HT1080 (cell line): ENCODE measurements at regions not wholly inside any gene's neighbourhood (a gene's known extent, or its start where the extent isn't known, plus 50 kb on each side); places are given as distances from the start of the nearest gene placed in this dataset.
"Not testable (repeated sequence)": the region's sequence is repeated elsewhere in the genome, so short reads cannot be mapped to it uniquely, and the experiment has no call there.

Source experiments
- DNase-seq: peaks from one replicate; pipeline ENCODE4 v3.0.0-alpha.2; 2015; ENCODE audit warnings: low read depth

DNA sequence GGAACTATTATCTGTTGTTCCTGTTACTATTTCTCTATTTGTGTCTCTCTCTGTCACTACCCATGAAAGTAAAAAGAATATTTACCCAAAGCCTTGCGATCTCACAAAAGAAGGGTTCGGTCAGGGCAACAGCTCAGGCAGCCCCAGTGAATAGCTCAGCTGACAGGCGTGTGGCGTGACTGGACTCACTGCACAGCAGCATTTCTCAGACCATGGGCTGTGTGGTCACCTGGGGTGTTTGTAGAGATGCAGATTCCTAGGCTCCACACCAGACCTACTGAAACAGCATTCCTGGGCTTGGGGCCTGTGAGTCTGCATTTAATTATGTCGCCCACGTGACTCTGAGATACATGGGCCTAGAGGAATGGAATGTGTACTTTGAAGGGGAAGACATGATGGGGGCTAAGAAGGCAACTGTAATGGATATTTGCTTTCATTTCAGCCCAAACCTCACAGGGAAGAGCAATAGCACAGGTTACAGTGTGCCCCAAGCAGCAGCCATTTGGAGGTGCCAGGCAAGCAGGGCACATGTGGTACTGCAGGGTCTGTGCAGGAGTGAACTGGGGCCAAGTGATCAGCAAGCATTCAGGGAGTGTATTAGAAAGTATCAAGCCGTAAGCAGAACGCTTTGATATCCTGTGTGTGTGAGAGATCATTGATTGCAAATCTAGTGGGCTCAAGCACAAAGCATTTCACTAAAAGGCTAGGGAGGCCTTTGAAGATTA lies 90.4 kb upstream of the RBMS1 start:
- no peak for DNase-seq

DNA sequence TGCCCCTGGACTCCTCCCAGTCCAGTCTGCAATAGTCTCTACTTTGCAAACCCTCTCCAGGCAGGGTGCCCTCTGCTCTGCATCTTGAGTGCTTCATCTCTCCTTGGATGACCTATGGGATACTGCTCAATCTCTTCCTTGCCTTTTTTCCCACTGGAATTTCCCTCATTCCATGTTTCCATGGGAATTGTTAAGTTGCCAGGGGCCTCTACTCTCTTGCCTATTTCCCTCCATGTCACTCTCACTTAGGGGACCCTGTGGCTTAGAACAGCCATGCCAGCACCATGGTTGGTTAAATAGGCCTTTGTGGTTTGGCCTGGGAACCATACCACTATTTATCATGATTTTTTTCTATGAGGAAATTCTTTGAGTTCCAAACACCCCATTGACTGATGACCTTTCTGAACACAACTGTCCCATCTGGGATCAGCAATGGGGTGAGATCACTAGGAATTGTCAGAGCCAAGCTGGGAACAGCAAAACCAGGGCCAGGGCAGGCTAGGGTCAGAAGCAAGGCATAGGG lies 91.4 kb upstream of the RBMS1 start:
- DNase-seq = no peak

DNA sequence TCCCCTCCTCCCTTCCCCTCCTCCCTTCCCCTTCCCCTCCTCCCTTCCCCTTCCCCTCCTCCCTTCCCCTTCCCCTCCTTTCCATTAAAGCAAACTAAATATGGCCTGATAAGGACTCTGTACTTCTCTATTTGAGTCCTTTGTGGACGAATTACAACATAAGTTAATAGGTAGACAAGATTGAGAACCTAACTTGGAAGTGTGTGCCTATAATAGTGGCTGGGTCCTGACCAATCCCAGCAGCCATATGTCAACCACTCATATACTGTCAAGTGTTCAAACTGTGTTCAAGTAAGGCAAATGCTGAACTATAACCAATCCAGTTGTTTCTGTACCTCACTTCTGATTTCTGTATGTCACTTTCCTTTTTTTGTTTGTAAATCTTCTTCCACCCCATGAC lies 97.1 kb upstream of the RBMS1 start:
- DNase-seq = no peak

DNA sequence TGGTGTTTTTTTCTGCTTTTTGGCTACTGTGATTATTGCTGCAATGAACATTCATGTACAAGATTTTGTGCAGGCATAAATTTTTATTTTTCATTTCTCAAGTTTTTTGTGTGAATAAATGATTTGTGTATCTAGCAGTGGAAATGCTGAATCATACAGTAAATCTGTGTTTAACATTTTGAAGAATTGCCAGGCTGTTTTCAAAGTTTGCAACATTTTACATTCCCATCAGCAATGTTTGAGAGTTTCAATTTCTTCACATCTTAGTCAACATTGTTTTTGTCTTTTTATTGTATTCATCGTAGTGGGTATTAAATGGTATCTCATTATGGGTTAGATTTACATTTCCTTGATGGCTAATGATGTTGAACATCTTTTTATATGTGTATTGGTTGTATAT lies 98.8 kb upstream of the RBMS1 start:
- DNase-seq = no peak

DNA sequence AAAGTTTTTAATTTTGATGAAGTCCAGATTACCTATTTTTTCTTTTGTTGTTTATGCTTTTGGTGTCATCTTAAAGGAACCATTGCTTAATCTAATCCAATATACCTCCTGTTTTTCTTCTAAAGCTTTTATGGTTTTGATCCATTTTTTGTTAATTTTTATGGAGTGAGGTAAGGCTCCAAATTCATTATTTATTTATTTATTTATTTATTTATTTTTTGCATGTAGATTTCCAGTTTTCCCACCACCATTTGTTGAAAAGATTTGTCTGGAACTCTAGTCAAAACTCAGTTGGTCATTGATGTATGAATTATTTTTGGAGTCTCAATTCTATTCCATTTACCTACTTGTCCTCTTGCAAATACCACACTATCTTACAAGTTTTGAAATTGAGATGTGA lies 99.4 kb upstream of the RBMS1 start:
- no peak for DNase-seq

DNA sequence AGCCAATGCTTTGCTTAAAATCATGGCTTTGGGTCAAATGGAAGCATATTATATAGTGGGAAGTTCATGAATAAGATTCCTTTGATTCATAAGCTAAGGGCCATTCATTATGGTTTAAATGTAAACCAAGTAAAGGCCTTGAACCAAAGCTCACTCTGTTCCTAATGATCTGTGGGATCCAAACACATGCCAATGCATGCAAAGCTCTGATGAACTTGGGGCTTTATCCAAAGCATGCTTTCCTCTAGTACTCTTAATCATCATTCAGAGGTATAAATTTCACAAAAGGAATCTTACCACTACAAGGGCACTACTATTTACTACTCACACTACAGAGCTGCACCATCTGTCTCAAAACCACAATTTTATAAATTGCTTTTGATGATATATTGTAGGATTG lies 102.8 kb upstream of the RBMS1 start:
- DNase-seq = no peak

DNA sequence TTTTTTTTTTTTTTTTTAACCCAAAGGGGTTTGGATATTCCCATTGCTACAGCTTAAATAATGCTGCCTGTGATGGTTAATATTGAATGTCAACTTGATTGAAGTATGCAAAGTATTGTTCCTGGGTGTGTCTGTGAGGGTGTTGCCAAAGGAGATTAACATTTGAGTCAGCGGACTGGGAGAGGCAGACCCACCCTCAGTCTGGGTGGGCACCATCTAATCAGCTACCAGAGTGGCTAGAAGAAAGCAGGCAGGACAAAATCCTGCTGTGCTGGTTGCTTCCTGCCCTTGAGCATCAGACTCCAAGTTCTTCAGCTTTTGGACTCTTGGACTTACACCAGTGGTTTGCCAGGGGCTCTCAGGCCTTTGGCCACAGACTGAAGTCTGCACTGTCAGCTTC lies 106.8 kb upstream of the RBMS1 start:
- not testable (repeated sequence) for DNase-seq

DNA sequence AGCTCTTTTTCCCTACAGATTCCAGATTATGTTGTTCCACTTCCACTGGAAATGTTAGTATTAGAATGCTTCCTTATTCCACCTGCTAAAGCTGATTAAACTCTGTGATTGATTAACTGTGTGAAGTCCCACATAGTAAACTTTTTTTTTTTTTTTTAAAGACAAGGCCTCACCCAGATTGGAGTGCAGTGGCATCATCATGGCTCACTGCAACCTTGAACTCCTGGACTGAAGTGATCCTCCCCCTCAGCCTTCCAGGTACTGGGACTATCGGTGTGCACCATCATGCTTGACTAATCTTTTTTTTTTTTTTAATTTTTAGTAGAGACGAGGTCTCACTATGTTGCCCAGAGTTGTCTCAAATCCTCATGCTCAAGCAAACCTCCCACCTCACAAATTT lies 108.5 kb upstream of the RBMS1 start:
- no peak for DNase-seq

DNA sequence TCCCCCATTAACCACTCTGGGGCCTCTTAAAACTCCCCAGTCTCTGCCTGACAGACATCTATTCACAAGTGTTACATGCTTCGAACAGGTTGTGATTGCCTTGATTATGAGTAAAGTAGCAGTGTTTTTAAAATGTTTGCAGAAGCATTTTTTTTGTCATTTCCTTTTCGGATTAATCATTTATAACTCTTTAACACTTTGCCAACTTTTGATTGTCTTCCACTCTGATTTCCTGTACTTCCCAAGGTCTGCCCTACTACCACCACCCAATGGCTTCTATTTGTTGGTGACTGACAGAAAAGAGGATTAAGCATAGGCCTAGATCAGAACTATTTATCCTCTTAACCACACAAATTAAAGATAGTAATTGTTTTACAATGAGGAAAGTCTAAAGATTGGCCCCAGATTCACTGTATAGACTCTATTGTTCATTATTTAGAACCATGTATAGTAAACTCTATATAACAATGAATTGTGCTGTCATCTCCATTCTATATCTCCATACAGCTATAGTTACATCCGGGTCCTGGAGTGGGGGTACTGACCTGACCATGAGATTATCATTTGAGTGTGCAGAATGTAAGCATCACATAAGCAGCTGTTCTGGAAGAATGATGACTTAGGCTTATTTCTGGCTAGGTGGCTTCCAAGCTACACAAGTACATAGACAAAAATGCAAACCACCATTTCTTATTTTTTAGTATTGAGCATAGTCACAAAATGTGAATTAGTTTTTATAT lies 110.3 kb upstream of the RBMS1 start:
- no peak for DNase-seq

DNA sequence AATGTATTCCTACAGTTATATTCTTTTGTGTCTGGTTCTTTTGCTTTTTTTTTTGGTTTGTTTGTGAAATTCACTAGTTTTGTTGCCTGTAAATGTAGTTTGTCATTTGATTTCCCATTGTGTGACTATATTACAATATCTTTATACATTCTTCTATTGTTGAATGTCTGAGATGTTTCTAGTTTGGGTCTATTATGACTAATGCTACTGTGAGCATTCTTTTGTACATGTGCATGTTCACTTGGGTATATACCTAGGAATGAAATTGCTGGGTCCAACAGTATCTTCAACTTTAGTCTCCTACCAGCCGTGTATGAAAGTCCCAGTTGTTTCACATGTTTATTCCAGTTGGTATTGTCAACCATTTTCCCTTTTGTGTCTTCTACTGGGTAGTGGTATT lies 112.7 kb upstream of the RBMS1 start:
- no peak for DNase-seq

DNA sequence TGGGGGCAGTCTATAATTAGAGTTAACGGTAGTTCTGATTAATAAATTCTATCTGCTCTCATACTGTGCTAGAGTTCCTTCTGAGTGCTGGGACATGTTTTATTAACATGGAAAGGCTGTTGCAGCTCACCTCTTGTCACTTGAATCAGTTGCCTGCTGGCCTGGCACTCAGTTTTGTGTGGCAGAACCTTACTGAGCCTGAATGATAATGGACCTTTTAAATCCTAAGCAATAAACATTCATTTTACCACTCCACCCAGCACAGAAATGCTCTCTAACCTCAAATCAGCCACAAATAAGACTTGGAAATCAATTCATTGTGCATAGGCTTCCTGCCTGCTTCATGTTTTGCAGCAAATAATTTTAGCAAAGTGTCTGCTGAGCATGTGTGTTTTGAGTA lies 115.0 kb upstream of the RBMS1 start:
- DNase-seq = no peak

DNA sequence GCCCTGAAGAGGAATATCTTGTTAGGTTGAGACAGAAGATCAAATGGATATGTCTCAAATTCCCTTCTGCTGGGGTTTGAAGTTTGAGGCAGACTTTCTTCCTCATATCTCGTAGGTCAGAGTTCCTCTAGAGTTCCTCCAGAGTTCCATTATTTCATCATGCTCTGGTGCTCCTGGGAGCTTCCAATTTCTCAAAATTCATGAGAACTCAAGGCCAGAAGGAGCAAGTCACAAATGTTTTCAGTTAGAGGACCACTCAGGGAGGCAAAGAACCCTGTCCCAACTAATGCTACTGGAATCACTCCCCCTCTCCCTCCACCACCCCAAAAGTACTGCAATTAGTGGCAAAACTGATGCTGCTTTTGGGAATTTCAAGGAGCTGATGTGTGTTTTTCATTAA lies 115.7 kb upstream of the RBMS1 start:
- no peak for DNase-seq

DNA sequence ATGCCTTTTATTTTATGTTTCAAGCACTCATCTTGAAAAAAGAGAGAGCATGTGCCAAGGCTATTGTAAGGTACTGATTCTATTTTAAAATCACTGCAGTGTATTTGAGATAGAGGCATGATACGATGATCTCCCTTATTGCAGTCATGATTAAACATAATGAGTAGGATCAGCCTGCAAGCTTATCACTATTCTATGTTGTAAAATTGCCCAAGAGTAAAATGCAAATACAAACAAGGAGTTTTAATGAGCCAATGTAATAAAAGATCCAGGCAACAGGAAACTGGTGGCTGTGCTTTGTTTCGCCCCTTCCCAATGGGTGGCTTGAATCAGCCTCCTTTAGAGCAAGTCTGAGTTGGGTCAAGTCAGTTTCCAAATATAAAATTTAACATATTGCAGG lies 116.4 kb upstream of the RBMS1 start:
- no peak for DNase-seq

DNA sequence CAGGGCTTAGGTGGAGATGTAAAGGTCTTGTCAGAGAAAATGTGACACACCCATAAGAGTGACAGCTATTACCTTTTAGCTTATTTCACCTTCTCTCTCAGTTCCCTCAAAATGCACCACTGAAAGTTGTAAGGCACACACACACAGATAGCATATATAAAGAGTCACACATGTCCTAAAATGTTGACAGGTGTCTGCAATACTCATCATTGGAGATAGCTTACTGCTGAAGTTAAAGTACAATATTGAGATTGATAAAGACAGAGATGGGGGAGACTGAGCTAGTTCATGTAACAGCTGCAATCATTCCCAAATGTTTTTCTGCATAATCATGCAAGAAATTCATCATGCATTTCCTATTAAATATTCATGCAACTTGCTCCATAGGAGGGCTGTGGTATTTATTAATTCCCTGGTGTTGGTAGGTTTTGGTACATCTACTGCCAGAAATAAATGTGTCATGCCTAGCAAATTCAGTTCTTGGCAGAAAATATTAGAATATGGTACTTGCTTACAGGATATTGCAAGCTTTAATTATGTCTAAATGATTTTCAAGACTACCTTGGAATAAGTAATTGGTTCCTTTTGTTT lies 118.8 kb upstream of the RBMS1 start:
- no peak for DNase-seq

DNA sequence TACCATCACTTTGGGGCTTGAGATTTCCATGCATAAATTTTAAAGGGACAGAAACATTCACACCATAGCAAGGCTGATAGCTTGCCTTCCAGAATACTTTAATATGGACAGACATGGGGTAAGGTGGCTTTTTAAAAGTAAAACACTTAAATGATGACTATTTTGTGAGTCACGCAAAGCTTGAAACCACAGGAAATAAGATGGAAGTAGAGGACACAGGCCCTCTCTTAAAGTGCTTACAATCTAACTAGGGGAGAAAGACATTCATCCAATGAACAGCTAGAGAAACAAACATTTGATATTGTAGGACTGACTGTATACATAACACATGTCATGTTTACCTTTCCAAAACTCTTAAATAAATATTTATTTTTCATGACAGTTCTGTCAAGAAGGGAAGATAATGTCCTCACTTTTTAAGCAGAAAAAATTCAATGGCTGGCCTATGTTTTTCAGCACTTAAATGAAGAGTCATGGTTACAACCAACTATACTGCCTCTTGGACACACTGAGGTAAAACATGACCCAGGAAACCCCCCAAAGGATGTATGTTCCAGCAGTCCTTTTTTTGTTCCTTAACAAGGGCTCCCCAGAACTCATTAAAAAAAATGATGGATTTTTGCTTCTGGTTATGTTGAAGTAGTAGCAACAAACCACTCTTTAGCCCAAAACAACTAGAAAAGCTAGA lies 120.0 kb upstream of the RBMS1 start:
- DNase-seq = peak; percentile 92

DNA sequence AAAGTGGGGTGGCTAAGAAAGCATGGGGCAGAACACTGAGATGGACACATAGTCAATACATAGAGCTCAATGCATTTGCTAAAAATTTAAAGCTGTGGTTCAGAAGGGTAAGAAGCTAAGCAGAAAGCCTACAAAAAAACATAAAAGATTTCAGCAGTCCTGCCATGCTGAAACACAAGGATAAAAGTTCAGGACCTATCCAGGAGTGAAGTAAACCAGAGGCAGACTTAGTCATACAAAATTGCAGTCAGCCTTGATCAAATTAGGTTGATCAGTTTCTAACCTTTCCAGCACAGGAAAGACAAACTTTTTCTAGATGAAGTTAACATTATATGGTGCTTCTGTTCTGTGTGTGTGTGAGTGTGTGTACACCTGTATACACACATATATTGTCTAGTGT lies 120.8 kb upstream of the RBMS1 start:
- DNase-seq = no peak

DNA sequence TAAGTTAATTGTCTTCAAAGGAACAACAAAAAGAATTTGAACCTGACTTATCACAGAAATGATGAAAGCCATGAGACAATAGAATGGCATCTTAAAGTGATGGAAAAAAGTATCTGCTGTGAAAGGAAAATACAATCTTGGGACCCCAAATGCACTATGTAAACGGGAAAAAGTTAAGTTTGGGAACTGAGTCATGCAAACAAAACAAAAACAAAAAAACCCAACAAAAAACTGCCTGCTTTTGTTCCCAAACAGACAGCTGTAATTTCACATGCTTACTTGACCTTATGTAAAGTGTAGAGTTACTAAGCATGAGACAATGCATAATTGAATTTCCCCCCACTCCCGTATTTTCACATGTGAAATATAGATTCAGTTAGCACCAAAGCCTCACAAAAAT lies 122.1 kb upstream of the RBMS1 start:
- DNase-seq = no peak

DNA sequence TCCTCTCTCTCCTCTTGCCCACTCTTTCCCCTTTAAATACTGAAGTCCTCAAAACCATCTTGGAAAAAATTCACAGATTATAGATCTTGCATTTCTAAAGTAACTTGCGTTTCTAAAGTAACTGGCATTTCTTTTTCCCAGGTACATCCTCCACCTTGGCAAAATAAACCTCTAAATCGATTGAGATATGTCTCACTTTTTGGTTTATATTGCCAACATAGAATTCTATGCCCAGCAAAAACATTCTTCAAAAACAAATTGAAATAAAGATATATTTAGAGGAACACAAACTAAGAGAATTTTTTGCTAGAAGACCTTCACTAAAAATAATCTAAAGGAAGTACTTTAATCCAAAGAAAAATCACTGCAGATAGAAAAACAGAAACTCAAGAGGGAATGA lies 122.5 kb upstream of the RBMS1 start:
- DNase-seq = no peak

DNA sequence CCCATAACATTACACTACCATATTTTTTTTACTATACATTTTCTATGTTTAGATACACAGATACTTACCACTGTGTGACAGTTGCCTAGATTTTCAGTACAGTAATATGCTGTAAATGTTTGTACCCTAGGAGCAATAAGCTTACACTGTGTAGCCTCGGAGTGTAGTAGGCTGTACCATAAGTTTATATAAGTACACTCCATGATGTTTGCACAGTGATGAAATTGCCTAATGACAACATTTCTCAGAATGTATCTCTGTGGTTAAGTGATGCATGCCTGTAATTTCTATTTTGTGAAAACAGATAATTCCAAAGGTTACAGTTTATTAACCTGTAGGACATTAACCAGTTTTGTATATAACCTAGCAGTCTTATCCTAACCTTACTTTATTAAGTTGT lies 128.1 kb upstream of the RBMS1 start:
- no peak for DNase-seq

DNA sequence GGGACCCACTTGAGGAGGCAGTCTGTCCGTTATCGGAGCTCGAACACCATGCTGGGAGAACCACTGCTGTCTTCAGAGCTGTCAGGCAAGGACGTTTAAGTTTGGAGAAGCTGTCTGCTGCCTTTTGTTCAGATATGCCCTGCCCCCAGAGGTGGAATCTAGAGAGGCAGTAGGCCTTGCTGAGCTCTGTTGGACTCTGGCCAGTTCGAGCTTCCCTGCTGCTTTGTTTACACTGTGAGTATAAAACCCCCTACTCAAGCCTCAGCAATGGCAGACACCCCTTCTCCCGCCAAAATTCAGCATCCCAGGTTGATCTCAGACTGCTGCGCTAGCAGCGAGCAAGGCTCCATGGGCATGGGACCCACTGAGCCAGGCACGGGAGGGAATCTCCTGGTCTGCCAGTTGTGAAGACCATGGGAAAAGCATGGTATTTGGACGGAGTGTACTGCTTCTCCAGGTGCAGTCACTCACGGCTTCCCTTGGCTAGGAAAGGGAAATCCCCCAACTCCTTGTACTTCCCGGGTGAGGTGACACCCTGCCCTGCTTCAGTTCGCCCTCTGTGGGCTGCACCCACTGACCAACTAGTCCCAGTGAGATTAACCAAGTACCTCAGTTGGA lies 134.5 kb upstream of the RBMS1 start:
- not testable (repeated sequence) for DNase-seq

DNA sequence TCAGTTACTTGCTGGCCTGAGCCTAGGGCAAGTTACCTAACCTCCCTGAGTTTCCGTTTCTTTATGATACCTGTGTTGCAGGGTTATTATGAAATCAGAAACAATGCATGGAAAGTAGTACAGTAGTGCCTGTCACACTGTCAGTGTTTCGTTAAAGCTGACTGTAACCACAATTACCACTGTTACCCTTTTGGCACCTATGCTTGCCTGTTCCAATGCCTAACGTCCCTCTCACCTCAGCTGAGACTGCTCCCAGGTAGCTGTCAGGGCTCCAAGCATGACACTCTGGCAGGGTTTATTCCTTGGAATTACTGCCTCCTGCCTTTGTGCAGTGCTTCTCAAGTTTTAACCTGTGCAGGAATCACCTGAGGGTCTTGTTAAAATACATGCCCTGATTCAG lies 135.2 kb upstream of the RBMS1 start:
- DNase-seq = no peak
